ENCODE measurements at regions not wholly inside any gene's neighbourhood (a gene's known extent, or its start where the extent isn't known, plus 50 kb on each side); places are given as distances from the start of the nearest gene placed in this dataset.

DNA sequence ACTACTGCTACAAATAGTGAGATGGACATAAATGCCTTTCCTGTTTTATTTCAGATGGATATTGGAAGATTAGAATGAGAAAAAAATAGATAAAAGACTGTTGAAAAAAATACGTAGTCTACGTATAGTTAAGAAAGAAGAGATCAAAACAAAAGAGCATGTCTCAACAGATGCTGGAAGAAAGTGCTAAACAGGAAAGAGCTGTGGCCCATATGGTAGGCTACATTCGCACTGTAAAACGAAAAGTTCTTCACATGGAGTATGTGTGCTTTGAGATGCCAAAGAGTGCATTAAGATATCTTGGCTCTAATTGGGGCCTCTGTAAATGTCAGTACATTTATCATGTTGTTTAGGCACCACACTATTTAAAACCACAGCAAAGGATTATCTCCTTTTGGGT, 741.7 kb downstream of the LTN1 start (continued):
- TF ChIP-seq, protein P1, sequence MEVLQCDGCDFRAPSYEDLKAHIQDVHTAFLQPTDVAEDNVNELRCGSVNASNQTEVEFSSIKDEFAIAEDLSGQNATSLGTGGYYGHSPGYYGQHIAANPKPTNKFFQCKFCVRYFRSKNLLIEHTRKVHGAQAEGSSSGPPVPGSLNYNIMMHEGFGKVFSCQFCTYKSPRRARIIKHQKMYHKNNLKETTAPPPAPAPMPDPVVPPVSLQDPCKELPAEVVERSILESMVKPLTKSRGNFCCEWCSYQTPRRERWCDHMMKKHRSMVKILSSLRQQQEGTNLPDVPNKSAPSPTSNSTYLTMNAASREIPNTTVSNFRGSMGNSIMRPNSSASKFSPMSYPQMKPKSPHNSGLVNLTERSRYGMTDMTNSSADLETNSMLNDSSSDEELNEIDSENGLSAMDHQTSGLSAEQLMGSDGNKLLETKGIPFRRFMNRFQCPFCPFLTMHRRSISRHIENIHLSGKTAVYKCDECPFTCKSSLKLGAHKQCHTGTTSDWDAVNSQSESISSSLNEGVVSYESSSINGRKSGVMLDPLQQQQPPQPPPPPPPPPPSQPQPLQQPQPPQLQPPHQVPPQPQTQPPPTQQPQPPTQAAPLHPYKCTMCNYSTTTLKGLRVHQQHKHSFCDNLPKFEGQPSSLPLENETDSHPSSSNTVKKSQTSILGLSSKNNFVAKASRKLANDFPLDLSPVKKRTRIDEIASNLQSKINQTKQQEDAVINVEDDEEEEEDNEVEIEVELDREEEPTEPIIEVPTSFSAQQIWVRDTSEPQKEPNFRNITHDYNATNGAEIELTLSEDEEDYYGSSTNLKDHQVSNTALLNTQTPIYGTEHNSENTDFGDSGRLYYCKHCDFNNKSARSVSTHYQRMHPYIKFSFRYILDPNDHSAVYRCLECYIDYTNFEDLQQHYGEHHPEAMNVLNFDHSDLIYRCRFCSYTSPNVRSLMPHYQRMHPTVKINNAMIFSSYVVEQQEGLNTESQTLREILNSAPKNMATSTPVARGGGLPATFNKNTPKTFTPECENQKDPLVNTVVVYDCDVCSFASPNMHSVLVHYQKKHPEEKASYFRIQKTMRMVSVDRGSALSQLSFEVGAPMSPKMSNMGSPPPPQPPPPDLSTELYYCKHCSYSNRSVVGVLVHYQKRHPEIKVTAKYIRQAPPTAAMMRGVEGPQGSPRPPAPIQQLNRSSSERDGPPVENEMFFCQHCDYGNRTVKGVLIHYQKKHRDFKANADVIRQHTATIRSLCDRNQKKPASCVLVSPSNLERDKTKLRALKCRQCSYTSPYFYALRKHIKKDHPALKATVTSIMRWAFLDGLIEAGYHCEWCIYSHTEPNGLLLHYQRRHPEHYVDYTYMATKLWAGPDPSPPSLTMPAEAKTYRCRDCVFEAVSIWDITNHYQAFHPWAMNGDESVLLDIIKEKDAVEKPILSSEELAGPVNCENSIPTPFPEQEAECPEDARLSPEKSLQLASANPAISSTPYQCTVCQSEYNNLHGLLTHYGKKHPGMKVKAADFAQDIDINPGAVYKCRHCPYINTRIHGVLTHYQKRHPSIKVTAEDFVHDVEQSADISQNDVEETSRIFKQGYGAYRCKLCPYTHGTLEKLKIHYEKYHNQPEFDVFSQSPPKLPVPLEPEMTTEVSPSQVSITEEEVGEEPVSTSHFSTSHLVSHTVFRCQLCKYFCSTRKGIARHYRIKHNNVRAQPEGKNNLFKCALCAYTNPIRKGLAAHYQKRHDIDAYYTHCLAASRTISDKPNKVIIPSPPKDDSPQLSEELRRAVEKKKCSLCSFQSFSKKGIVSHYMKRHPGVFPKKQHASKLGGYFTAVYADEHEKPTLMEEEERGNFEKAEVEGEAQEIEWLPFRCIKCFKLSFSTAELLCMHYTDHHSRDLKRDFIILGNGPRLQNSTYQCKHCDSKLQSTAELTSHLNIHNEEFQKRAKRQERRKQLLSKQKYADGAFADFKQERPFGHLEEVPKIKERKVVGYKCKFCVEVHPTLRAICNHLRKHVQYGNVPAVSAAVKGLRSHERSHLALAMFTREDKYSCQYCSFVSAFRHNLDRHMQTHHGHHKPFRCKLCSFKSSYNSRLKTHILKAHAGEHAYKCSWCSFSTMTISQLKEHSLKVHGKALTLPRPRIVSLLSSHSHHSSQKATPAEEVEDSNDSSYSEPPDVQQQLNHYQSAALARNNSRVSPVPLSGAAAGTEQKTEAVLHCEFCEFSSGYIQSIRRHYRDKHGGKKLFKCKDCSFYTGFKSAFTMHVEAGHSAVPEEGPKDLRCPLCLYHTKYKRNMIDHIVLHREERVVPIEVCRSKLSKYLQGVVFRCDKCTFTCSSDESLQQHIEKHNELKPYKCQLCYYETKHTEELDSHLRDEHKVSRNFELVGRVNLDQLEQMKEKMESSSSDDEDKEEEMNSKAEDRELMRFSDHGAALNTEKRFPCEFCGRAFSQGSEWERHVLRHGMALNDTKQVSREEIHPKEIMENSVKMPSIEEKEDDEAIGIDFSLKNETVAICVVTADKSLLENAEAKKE (CRISPR knock-in tag; IDR thresholded peaks at IDR 0.05), result no peak
- no peak for TF ChIP-seq EZH2 (IDR thresholded peaks at IDR 0.05; ENCODE audit: low read depth, unreplicated experiment)
- TF ChIP-seq STAT1 (IDR thresholded peaks at IDR 0.05; ENCODE audit: unreplicated experiment), result no peak
- TF ChIP-seq ETS1 (IDR thresholded peaks at IDR 0.05), result no peak
- no peak for TF ChIP-seq CREB1 (CRISPR knock-in tag; IDR thresholded peaks at IDR 0.05; ENCODE audit: low read depth)
- no peak for TF ChIP-seq ZNF331 (CRISPR knock-in tag; IDR thresholded peaks at IDR 0.05; ENCODE audit: low read depth)

- no peak for ATAC-seq
- no peaks in the 10 kb centered on the region for H3K27me3 Mint-ChIP-seq (ENCODE audit: insufficient read depth, low read depth, poor library complexity)
- H3K27ac ChIP-seq (ENCODE audit: low read depth), result no peak overlapping the region
- H3K79me2 ChIP-seq (replicated peaks; ENCODE audit: insufficient read depth), result no peaks in the 10 kb centered on the region
- no peak overlapping the region for H3K4me3 Mint-ChIP-seq
- no peaks in the 10 kb centered on the region for H3K36me3 ChIP-seq (ENCODE audit: insufficient read depth)
- no peak for DNase-seq (ENCODE audit: low spot score)
- H4K20me1 ChIP-seq (replicated peaks; ENCODE audit: insufficient read depth), result no peaks in the 10 kb centered on the region
- H3K4me1 Mint-ChIP-seq, result peaks cover 8% of the 10 kb centered on the region
- no peaks in the 10 kb centered on the region for H3K9me3 Mint-ChIP-seq
- H3K4me2 ChIP-seq, result no peak overlapping the region
- H3F3A ChIP-seq (replicated peaks; ENCODE audit: low read depth), result no peaks in the 10 kb centered on the region
- no peaks in the 10 kb centered on the region for H3K9me2 ChIP-seq (ENCODE audit: insufficient read depth)
- H3K36me3 Mint-ChIP-seq (ENCODE audit: low read depth), result no peaks in the 10 kb centered on the region
- H2AFZ ChIP-seq, result no peak overlapping the region
- H3K27me3 ChIP-seq (ENCODE audit: insufficient read depth), result no peaks in the 10 kb centered on the region
- H3K4me1 ChIP-seq (ENCODE audit: insufficient read depth), result peaks cover 15% of the 10 kb centered on the region
- H3K4me3 ChIP-seq, result no peak overlapping the region
- H3K27ac Mint-ChIP-seq, result no peak overlapping the region
- TF ChIP-seq CREB1 (CRISPR knock-in tag; IDR thresholded peaks at IDR 0.05; ENCODE audit: low read depth), result no peak
- TF ChIP-seq, protein P1 (CRISPR knock-in tag; IDR thresholded peaks at IDR 0.05), result no peak
- TF ChIP-seq ZNF331 (CRISPR knock-in tag; IDR thresholded peaks at IDR 0.05; ENCODE audit: low read depth), result no peak
Observed at GRCh38 chr21:28247454-28248020, 745.1 kb downstream of the LTN1 start.

All from GM23338 (cell line).